ENCODE measurements at regions not wholly inside any gene's neighbourhood (a gene's known extent, or its start where the extent isn't known, plus 50 kb on each side); places are given as distances from the start of the nearest gene placed in this dataset.

GRCh38 chr13:40290758-40291157, 375.7 kb downstream of the FOXO1 start:
- no peak for DNase-seq (ENCODE audit: low spot score)

DNA sequence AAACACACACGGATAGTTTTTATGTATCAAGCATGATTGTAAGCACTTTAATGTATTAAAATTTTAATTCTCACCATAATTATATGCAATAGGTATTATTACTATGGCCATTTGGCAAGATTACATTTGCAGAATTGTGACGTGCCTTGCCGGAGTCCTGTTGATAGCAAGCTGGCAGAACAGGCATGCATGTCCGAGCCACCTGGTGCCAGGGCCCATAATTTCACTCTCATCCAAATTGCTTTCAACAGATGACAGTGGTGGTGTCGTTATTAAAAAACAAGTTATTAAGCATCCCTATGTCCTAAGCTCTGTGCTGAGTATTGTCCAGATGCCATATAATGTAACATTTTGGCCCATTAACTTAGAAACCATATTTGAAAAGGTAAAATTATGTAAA, 374.3 kb downstream of the FOXO1 start:
- DNase-seq (ENCODE audit: low spot score), result no peak

GRCh38 chr13:40292536-40292935, 373.9 kb downstream of the FOXO1 start:
- DNase-seq (ENCODE audit: low spot score), result no peak

- DNase-seq (ENCODE audit: low spot score), result no peak
Measured at GRCh38 chr13:40302351-40302750, 364.1 kb downstream of the FOXO1 start.

DNA sequence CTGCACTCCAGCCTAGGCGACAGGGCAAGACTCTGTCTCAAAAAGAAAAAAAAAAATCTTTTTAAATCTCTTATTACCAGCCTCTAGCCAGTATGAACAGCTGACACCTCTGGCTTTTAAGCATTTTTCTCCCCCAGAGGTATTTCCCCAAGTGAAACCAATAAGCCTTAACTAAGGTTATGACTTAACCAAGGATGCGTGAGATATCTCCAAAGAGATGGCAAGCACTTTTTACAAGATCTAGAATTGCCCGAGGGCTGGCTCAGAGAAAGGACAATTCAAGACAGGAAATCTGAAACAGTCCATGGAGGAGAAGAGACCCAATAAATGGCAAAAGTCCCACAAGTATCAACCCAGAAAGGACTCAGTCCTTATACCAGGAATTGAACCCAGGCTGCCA, 362.1 kb downstream of the FOXO1 start:
- no peak for DNase-seq (ENCODE audit: low spot score)

DNA sequence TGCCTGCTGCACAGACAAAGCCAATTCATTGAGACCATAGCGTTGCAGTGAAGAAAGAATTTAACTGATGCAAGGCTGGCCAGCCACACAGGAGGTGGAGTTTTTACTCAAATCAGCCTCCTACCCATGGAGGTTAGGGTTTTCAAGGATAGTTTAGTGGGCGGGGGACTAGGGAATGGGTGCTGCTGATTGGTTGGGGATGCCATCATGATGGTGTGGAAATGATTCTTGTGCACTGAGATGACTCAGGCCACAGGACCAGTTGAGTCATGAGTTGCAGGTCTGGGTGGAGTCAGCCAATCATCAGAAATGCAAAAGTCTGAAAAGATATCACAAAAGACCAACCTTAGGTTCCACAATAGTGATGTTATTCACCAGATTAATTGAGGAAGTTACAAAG, 359.6 kb downstream of the FOXO1 start:
- DNase-seq (ENCODE audit: low spot score), result no peak

- DNase-seq (ENCODE audit: low spot score), result no peak
Measured at GRCh38 chr13:40309881-40310280, 356.6 kb downstream of the FOXO1 start.

GRCh38 chr13:40311356-40312101, 354.9 kb downstream of the FOXO1 start:
- no peak for DNase-seq (ENCODE audit: low spot score)

- no peak for DNase-seq (ENCODE audit: low spot score)
Measured at GRCh38 chr13:40313269-40314200, 352.9 kb downstream of the FOXO1 start.

GRCh38 chr13:40315416-40316064, 350.9 kb downstream of the FOXO1 start:
- peak; percentile 6 for DNase-seq (ENCODE audit: low spot score)

DNA sequence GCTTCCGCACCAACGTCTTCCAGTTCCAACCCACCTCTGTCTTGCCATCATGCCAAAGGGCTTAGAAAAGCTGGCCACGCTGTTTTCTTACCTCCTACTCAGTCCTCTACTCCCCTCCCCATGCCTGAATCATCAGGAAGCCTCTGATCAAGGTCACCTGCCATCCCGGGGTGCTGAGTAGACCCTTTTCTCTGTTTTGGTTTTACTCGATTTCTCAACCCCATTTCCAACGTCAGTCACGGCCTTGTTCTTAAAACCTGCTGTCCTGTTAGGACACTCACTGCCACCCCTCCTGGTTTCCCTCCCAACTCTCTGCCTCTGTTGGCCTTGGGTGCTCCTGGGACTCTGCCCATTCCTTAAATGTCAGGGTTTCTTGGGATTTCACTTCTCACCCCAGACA, 350.1 kb downstream of the FOXO1 start:
- no peak for DNase-seq (ENCODE audit: low spot score)

DNA sequence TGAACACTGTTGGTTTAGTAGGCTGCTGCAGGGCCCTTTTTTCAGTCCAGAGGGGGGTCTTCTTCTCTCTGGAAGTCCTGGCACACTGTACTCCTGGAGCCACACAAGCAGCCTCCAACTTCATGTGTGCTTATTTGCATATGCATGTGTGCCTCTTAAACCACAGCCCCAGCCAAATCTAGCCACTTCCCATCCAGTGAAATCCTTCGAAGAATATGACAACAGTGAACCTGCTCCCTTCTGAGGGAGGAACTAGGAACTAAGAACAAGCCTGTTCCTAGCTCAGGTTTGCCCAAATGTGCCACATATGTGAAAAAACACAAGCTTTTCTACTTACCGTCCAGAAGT, 348.5 kb downstream of the FOXO1 start:
- no peak for DNase-seq (ENCODE audit: low spot score)

DNA sequence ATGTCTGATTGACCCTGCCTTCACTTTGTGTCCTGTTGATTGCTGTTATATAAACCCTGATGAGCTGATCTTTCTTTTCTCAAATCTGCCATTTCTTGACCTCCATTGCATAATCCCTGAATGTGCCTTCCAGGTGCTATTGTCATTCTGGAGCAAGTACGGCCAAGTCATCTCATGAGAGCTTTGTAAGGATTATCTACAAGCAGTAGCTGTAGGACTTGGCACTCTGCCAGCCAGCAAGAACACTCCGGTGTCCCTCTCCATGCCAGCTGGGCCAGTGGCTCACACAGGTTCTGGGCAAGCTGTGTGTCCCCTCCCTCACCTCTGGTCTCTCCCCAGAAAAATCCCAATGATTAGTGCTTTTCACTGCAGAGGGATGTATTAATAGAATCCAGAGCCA, 348.1 kb downstream of the FOXO1 start:
- DNase-seq (ENCODE audit: low spot score), result no peak

DNA sequence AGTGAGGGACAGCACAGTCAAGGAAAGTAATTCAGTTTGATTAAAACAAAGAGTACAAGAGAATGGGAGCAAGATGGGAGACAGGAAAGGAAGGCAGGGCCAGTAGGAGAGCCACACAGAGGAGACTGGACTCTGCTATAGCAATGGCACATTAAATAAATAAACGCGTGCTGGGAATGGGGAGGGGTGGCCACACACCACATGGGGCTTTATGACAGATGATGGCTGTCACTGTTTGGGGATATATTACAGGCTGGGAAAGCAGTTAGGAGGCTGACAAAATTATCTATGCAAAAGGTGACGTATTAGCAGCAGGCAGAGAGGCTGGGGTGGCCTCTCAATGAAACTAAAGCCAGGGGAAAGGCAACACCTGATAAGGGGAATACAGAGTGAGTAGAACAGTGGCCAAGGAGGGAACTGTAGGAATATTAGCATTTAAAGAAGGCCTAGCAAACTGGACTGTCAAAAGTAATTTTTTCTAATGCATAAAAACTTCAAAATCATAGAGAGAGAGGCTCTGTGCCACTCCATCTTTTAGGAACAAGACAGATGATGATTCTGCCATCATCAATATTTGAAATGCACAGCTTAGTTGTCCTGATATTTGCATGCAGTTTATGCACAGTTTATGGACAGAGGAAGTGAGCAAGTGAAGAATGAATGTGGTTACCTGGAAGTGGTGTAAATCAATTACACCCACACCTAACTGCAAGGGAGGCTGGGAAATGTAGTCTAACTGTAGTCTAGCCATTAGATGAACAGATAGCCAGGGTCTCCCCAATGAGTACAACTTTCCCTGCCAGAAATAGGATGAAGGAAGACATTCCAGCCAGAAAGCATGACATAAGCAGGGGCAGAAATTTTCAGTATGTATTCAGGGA, 346.5 kb downstream of the FOXO1 start:
- DNase-seq (ENCODE audit: low spot score), result no peak

GRCh38 chr13:40328091-40328490, 338.4 kb downstream of the FOXO1 start:
- DNase-seq (ENCODE audit: low spot score), result no peak

DNA sequence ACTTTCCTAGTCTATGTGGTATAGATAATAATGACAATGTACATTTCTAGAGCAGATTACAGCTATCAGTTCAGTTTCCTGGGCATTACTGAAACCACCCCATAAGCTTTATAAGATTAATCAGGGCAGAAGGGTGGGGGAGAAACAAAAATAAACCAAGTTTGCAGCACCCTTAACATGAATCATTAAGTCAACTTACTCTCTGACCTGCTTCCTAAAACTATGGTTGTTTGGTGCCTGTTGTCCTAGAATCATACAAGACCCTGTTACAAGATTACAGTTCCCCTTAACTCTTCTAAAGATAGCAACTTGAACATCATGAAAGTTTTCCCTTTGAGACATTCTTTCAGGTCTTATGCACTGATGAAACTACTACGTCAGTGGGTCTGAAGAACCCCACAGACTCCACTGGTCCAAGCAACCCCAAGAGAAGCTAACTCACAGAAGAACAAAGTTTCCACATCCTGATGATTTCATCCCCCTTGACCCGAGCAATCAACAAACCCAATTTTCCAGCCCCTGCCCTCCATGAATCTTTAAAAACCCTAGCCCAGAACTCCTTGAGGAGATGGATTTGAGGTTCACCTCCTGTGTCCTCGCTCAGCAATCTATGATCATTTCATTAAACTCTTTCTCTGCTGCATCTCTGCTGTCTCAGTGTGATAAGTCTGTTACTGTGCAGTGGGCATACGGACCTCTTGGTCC, 336.5 kb downstream of the FOXO1 start:
- DNase-seq (ENCODE audit: low spot score), result no peak

DNA sequence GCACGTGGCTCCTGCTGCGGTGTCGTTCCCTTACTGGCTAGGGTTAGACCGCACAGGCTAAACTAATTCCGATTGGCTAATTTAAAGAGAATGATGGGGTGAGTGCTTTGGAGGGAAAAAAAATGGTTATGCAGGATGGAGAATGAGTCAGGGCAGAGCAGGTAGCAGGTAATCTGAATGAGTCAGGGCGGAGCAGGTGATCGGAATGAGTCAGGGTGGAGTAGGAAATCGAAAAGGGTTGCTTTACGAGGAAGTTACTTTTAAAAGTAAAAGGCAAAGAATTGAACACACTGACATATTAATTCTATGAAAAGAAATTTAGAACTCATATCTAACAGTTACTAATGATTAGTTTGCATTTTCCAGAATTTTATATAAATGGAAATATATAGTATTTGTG, 335.5 kb downstream of the FOXO1 start:
- no peak for DNase-seq (ENCODE audit: low spot score)

DNA sequence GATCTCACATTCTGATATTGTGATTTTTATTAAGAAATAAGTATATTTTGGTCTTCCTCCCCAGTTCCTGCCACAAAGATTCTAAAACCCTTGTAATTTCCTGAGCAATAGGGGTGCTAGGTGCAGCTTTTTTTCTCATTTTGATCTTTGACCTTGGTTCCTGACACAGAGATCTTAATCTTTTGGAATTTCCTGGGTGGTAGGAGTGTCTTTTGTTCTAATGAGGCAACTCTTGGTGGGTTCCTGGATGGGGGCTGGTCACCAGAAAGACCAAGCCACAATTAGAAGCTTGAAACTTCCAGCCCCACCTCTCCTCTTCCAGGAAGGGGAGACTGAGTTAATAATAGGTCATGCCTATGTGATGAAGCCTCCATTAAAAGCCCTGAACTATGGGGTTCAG, 334.6 kb downstream of the FOXO1 start:
- no peak for DNase-seq (ENCODE audit: low spot score)

DNA sequence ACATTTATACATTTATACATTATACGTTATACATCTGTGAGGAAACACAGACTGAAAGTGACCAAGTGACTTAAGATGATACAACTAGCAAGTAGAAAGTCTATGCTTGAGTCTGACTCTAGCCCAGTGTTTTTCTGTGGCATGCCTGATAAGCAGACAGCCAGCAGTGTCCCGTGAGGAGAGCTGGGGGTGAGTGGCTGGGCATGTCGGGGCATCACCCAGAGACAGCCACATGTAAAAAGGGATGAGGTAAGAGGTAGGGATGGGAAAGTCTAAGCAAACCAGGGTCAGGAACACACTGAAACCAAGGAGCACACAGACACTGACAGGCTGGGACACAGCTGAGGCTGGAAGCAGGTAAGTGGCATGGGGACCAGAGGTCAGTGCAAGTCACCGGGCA, 333.2 kb downstream of the FOXO1 start:
- DNase-seq (ENCODE audit: low spot score), result no peak

GRCh38 chr13:40334031-40334430, 332.4 kb downstream of the FOXO1 start:
- DNase-seq (ENCODE audit: low spot score), result no peak

GRCh38 chr13:40334616-40335015, 331.8 kb downstream of the FOXO1 start:
- DNase-seq (ENCODE audit: low spot score), result no peak
